H9 (cell line): ENCODE measurements at regions not wholly inside any gene's neighbourhood (a gene's known extent, or its start where the extent isn't known, plus 50 kb on each side); places are given as distances from the start of the nearest gene placed in this dataset.

Source experiments
- DNase-seq: peaks from one replicate; pipeline ENCODE4 v3.0.0-alpha.2; 2017
- H2AFZ ChIP-seq: one replicate; pipeline ENCODE4 v1.6.1; 2013; ENCODE audit warnings: mild to moderate bottlenecking, low read length, control low read depth, moderate library complexity
- H2AK5ac ChIP-seq: 2 replicates; pipeline ENCODE4 v1.6.1; 2013; ENCODE audit warnings: low read length, control low read depth, mixed read lengths; ENCODE audit not compliant: insufficient read length
- H2BK120ac ChIP-seq: one replicate; pipeline ENCODE4 v1.6.1; 2013; ENCODE audit warnings: low read depth, mild to moderate bottlenecking, low read length, control low read depth, inconsistent platforms; ENCODE audit not compliant: poor library complexity, severe bottlenecking
- H2BK12ac ChIP-seq: 2 replicates; pipeline ENCODE4 v1.6.1; 2013; ENCODE audit warnings: low read length, control low read depth, mixed read lengths, low read depth; ENCODE audit not compliant: insufficient read length
- H2BK15ac ChIP-seq: 2 replicates; pipeline ENCODE4 v1.6.1; 2013; ENCODE audit warnings: low read depth, low read length, control low read depth
- H2BK20ac ChIP-seq: one replicate; pipeline ENCODE4 v1.6.1; 2013; ENCODE audit warnings: low read depth, mild to moderate bottlenecking, low read length, control low read depth, inconsistent platforms; ENCODE audit not compliant: poor library complexity, severe bottlenecking
- H2BK5ac ChIP-seq: 2 replicates; pipeline ENCODE4 v1.6.1; 2013; ENCODE audit warnings: low read length, control low read depth, mixed read lengths; ENCODE audit not compliant: insufficient read length
- H3K14ac ChIP-seq: 2 replicates; pipeline ENCODE4 v1.6.1; 2013; ENCODE audit warnings: low read length, control low read depth; ENCODE audit not compliant: insufficient read depth
- H3K18ac ChIP-seq: 2 replicates; pipeline ENCODE4 v1.6.1; 2013; ENCODE audit warnings: low read depth, mild to moderate bottlenecking, mixed read lengths, low read length, control low read depth; ENCODE audit not compliant: insufficient read length
- H3K23ac ChIP-seq: 2 replicates; pipeline ENCODE4 v1.6.1; 2013; ENCODE audit warnings: low read length, control low read depth, mixed read lengths, low read depth; ENCODE audit not compliant: insufficient read length
- H3K23me2 ChIP-seq: 2 replicates; pipeline ENCODE4 v1.6.1; 2013; ENCODE audit warnings: low read depth, mild to moderate bottlenecking, mixed read lengths, low read length, control low read depth; ENCODE audit not compliant: insufficient read length, poor library complexity, severe bottlenecking
- H3K27ac ChIP-seq: 2 replicates; pipeline ENCODE4 v1.5.1; 2013; ENCODE audit warnings: low read length, control low read depth, mixed read lengths, low read depth; ENCODE audit not compliant: insufficient read length
- H3K27me3 ChIP-seq: 2 replicates; pipeline ENCODE4 v1.6.1; 2013; ENCODE audit warnings: low read length, control low read depth, inconsistent platforms; ENCODE audit not compliant: insufficient read depth
- H3K4ac ChIP-seq: 2 replicates; pipeline ENCODE4 v1.6.1; 2013; ENCODE audit warnings: low read depth, mild to moderate bottlenecking, control low read depth, inconsistent platforms, low read length, moderate library complexity
- H3K4me1 ChIP-seq: 2 replicates; pipeline ENCODE4 v1.6.1; 2013; ENCODE audit warnings: low read length, control low read depth, inconsistent platforms; ENCODE audit not compliant: insufficient read depth
- H3K4me2 ChIP-seq: 2 replicates; pipeline ENCODE4 v1.6.1; 2013; ENCODE audit warnings: low read length, control low read depth, mixed read lengths; ENCODE audit not compliant: insufficient read length, insufficient read depth
- H3K56ac ChIP-seq: 2 replicates; pipeline ENCODE4 v1.6.1; 2013; ENCODE audit warnings: low read depth, mild to moderate bottlenecking, mixed read lengths, low read length, control low read depth; ENCODE audit not compliant: insufficient read length
- H3K79me1 ChIP-seq: 2 replicates; pipeline ENCODE4 v1.6.1; 2013; ENCODE audit warnings: low read depth, mild to moderate bottlenecking, moderate library complexity, low read length, control low read depth, inconsistent platforms; ENCODE audit not compliant: insufficient read depth, poor library complexity, severe bottlenecking
- H3K79me2 ChIP-seq: 2 replicates; pipeline ENCODE4 v1.6.1; 2013; ENCODE audit warnings: low read length, control low read depth, inconsistent platforms; ENCODE audit not compliant: insufficient read depth
- H3K9ac ChIP-seq: 2 replicates; pipeline ENCODE4 v1.6.1; 2013; ENCODE audit warnings: low read length, control low read depth, mixed read lengths; ENCODE audit not compliant: insufficient read length; ENCODE audit errors: extremely low read depth
- H3K9me3 ChIP-seq: one replicate; pipeline ENCODE4 v1.6.1; 2013; ENCODE audit warnings: low read depth, low read length, inconsistent platforms; ENCODE audit not compliant: control insufficient read depth
- H3T11ph ChIP-seq: one replicate; pipeline ENCODE4 v1.6.1; 2013; ENCODE audit warnings: mild to moderate bottlenecking, low read length, control low read depth, inconsistent platforms
- H4K20me1 ChIP-seq: one replicate; pipeline ENCODE4 v1.6.1; 2013; ENCODE audit not compliant: control insufficient read depth, insufficient read length, insufficient read depth
- H4K5ac ChIP-seq: 2 replicates; pipeline ENCODE4 v1.6.1; 2013; ENCODE audit warnings: low read depth, mild to moderate bottlenecking, mixed read lengths, low read length, control low read depth; ENCODE audit not compliant: insufficient read length
- H4K8ac ChIP-seq: replicated peaks from 2 replicates; pipeline ENCODE4 v1.6.1; 2013; ENCODE audit warnings: low read length, control low read depth, mixed read lengths, low read depth; ENCODE audit not compliant: insufficient read length
- H4K91ac ChIP-seq: 2 replicates; pipeline ENCODE4 v1.6.1; 2013; ENCODE audit warnings: low read depth, mild to moderate bottlenecking, moderate library complexity, mixed read lengths, low read length, control low read depth; ENCODE audit not compliant: insufficient read length
- H3K27ac Mint-ChIP-seq, 3 experiments: 2 replicates in 2 of 3; 3 replicates in 1 of 3; pipeline ENCODE4 v1.8.0; 2020 to 2021; ENCODE audit warnings: mixed read lengths in 3 of 3, mild to moderate bottlenecking in 1 of 3, moderate library complexity in 1 of 3
- H3K27me3 Mint-ChIP-seq: 2 replicates; pipeline ENCODE4 v1.8.0; 2021; ENCODE audit warnings: low read depth, mild to moderate bottlenecking, moderate library complexity, mixed read lengths
- H3K36me3 Mint-ChIP-seq, 3 experiments: 2 replicates in 2 of 3; 3 replicates in 1 of 3; pipeline ENCODE4 v1.8.0; 2020 to 2021; ENCODE audit warnings: low read depth in 3 of 3, mixed read lengths in 3 of 3; ENCODE audit not compliant: insufficient read depth in 1 of 3
- H3K4me1 Mint-ChIP-seq, 2 experiments: 2 replicates each; pipeline ENCODE4 v1.8.0; 2020; ENCODE audit warnings: mixed read lengths in 2 of 2
- H3K4me3 Mint-ChIP-seq, 2 experiments: 2 replicates in 1 of 2; 3 replicates in 1 of 2; pipeline ENCODE4 v1.8.0; 2020 to 2021; ENCODE audit warnings: mild to moderate bottlenecking in 2 of 2, mixed read lengths in 2 of 2, moderate library complexity in 1 of 2
- H3K9me3 Mint-ChIP-seq, 2 experiments: 2 replicates in 1 of 2; 3 replicates in 1 of 2; pipeline ENCODE4 v1.8.0; 2020; ENCODE audit warnings: mild to moderate bottlenecking in 2 of 2, mixed read lengths in 2 of 2, moderate library complexity in 1 of 2
- CTCF ChIP-seq: fragments of 200-600 bp; sonication (generic); conservative IDR thresholded peaks from 3 replicates; pipeline ENCODE4 v1.8.0; 2021; ENCODE audit warnings: antibody characterized with exemption, mild to moderate bottlenecking

- Histone ChIP-seq H4K20me1 (no peaks in the 10 kb centered on the region), H3K18ac (no peak overlapping the region), H3K27ac (no peak overlapping the region), H3K79me1 (no peaks in the 10 kb centered on the region), H2BK120ac (no peak overlapping the region), H4K91ac (no peak overlapping the region), H3K4ac (no peak overlapping the region), H3K14ac (no peak overlapping the region), H3K23me2 (no peaks in the 10 kb centered on the region), H3K4me2 (no peak overlapping the region), H3T11ph (no peak overlapping the region), H3K79me2 (no peaks in the 10 kb centered on the region), H2BK15ac (no peak overlapping the region), H4K5ac (no peak overlapping the region), H3K23ac (no peak overlapping the region), H2AFZ (no peak overlapping the region), H3K4me1 (no peaks in the 10 kb centered on the region), H3K9me3 (no peaks in the 10 kb centered on the region), H3K9ac (no peak overlapping the region), H2BK5ac (no peak overlapping the region), H3K56ac (no peak overlapping the region), H4K8ac (no peak overlapping the region), H3K27me3 (no peaks in the 10 kb centered on the region), H2BK20ac (no peak overlapping the region), H2BK12ac (no peak overlapping the region), H2AK5ac (no peak overlapping the region)
- no peak overlapping the region for H3K27ac Mint-ChIP-seq
- H3K4me3 Mint-ChIP-seq, result no peak overlapping the region
- peaks cover 0 to 6% of the 10 kb centered on the region in 2 experiments; a peak in 2 of 4 replicates for H3K4me1 Mint-ChIP-seq
- no peaks in the 10 kb centered on the region for H3K36me3 Mint-ChIP-seq
- no peaks in the 10 kb centered on the region; a peak in 1 of 5 replicates for H3K9me3 Mint-ChIP-seq
- DNase-seq, result no peak
- no peak for TF ChIP-seq CTCF
- H3K27me3 Mint-ChIP-seq, result no peaks in the 10 kb centered on the region
Measured at GRCh38 chr4:124092101-124092500, 620.4 kb downstream of the ANKRD50 start.
